Ishikawa (cell line): ENCODE measurements at regions not wholly inside any gene's neighbourhood (a gene's known extent, or its start where the extent isn't known, plus 50 kb on each side); places are given as distances from the start of the nearest gene placed in this dataset.

Experiments
- CEBPB ChIP-seq: IDR thresholded peaks from 2 replicates; pipeline ENCODE4 v1.6.1; 2012
- CREB1 ChIP-seq: IDR thresholded peaks from 2 replicates; pipeline ENCODE4 v1.6.1; 2012; ENCODE audit warnings: low read depth
- EGR1 ChIP-seq: IDR thresholded peaks from 2 replicates; pipeline ENCODE4 v1.6.1; 2012
- EP300 ChIP-seq: IDR thresholded peaks from 2 replicates; pipeline ENCODE4 v1.6.1; 2012; ENCODE audit warnings: borderline replicate concordance
- FOXM1 ChIP-seq: IDR thresholded peaks from 2 replicates; pipeline ENCODE4 v1.6.1; 2012; ENCODE audit warnings: low read depth, borderline replicate concordance
- NFIC ChIP-seq: IDR thresholded peaks from 2 replicates; pipeline ENCODE4 v1.6.1; 2012
- RAD21 ChIP-seq: IDR thresholded peaks from 2 replicates; pipeline ENCODE4 v1.6.1; 2012; ENCODE audit warnings: low read depth
- TAF1 ChIP-seq: IDR thresholded peaks from 2 replicates; pipeline ENCODE4 v1.6.1; 2012; ENCODE audit warnings: low read depth, mild to moderate bottlenecking
- TCF12 ChIP-seq: IDR thresholded peaks from 2 replicates; pipeline ENCODE4 v1.6.1; 2012; ENCODE audit warnings: low read depth
- TEAD4 ChIP-seq: IDR thresholded peaks from 2 replicates; pipeline ENCODE4 v1.6.1; 2012
- YY1 ChIP-seq: IDR thresholded peaks from 2 replicates; pipeline ENCODE4 v1.6.1; 2012; ENCODE audit warnings: low read depth
- ZBTB7A ChIP-seq: IDR thresholded peaks from 2 replicates; pipeline ENCODE4 v1.6.1; 2012; ENCODE audit warnings: low read depth
- TF ChIP-seq, protein P1 (sequence below): IDR thresholded peaks from 2 replicates; pipeline ENCODE4 v1.6.1; 2012
- TF ChIP-seq, protein P2 (sequence below): IDR thresholded peaks from 2 replicates; pipeline ENCODE4 v1.6.1; 2012; ENCODE audit warnings: low read depth, mild to moderate bottlenecking
- TF ChIP-seq, protein P3 (sequence below): IDR thresholded peaks from 2 replicates; pipeline ENCODE4 v1.6.1; 2012

DNA sequence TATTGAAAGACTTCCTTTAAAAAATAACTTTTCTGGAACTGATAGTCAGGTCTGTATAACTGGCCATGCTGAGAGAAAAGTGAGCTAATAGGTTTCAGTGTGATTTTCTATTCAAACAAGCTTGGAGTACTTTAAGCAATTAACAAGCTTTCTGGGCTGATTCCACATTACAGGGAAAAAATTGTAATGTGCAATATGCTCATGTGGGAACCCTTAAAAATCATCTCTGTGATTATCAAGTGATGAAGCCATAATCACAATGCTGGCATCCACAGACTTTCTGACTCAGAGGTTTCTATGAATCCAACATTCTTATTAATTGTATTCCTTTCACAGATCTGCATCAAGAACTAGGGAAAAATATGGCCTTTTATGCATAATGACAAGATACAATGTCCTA, 212.2 kb upstream of the ACO1 start:
- TF ChIP-seq ZBTB7A (no peak), CREB1 (no peak), TCF12 (no peak), TEAD4 (no peak), EGR1 (no peak), TAF1 (no peak)
- TF ChIP-seq, protein P1, sequence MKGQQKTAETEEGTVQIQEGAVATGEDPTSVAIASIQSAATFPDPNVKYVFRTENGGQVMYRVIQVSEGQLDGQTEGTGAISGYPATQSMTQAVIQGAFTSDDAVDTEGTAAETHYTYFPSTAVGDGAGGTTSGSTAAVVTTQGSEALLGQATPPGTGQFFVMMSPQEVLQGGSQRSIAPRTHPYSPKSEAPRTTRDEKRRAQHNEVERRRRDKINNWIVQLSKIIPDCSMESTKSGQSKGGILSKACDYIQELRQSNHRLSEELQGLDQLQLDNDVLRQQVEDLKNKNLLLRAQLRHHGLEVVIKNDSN = no peak

DNA sequence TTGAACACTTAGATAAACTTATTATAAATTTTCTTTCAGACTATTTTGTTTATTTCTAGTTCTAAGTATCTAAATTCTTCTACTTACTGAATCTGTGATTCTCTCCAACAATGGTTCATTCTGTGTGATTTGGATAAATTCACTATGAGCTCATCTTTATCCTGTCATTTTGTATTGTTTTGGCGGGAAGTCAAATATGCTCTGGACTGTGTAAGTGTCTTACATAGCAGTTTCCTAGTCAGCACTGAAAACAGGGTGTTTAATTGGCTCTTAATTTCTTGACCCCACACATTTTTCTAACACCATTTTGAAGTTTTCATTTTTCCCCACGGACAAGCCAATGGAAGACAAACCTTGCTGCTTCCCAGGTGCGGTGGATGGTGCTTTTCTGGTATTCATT, 207.0 kb upstream of the ACO1 start:
- no peak for TF ChIP-seq TEAD4
- TF ChIP-seq EP300 = no peak
- TF ChIP-seq EGR1 = no peak
- no peak for TF ChIP-seq ZBTB7A
- TF ChIP-seq CEBPB = no peak
- TF ChIP-seq TAF1 = no peak
- TF ChIP-seq CREB1 = no peak
- TF ChIP-seq, protein P2, sequence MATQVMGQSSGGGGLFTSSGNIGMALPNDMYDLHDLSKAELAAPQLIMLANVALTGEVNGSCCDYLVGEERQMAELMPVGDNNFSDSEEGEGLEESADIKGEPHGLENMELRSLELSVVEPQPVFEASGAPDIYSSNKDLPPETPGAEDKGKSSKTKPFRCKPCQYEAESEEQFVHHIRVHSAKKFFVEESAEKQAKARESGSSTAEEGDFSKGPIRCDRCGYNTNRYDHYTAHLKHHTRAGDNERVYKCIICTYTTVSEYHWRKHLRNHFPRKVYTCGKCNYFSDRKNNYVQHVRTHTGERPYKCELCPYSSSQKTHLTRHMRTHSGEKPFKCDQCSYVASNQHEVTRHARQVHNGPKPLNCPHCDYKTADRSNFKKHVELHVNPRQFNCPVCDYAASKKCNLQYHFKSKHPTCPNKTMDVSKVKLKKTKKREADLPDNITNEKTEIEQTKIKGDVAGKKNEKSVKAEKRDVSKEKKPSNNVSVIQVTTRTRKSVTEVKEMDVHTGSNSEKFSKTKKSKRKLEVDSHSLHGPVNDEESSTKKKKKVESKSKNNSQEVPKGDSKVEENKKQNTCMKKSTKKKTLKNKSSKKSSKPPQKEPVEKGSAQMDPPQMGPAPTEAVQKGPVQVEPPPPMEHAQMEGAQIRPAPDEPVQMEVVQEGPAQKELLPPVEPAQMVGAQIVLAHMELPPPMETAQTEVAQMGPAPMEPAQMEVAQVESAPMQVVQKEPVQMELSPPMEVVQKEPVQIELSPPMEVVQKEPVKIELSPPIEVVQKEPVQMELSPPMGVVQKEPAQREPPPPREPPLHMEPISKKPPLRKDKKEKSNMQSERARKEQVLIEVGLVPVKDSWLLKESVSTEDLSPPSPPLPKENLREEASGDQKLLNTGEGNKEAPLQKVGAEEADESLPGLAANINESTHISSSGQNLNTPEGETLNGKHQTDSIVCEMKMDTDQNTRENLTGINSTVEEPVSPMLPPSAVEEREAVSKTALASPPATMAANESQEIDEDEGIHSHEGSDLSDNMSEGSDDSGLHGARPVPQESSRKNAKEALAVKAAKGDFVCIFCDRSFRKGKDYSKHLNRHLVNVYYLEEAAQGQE = no peak
- no peak for TF ChIP-seq NFIC
- TF ChIP-seq, protein P1 = no peak

DNA sequence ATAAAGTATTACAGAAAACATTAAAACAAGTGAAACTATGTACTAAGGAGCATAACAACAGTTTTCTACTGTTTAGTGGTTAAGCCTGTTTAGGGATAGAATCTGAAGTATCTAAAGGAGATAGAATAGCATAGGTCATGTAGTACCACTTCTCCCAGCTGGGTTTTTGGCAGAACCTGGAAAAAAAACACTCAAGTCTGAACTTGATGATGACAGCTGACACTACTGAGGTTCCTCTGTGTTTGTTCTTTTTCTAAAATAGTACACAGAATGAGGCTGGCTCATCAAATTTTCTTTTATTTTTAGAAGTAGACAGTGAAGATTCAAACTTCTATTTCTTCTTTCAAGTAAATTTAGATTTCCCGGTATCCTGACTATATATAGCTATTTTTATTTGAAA, 203.8 kb upstream of the ACO1 start:
- TF ChIP-seq, protein P3, sequence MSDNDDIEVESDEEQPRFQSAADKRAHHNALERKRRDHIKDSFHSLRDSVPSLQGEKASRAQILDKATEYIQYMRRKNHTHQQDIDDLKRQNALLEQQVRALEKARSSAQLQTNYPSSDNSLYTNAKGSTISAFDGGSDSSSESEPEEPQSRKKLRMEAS = no peak
- no peak for TF ChIP-seq RAD21
- no peak for TF ChIP-seq EP300
- TF ChIP-seq, protein P2 = no peak
- no peak for TF ChIP-seq TAF1
- no peak for TF ChIP-seq TCF12
- no peak for TF ChIP-seq TEAD4
- no peak for TF ChIP-seq FOXM1
- TF ChIP-seq CEBPB = no peak

DNA sequence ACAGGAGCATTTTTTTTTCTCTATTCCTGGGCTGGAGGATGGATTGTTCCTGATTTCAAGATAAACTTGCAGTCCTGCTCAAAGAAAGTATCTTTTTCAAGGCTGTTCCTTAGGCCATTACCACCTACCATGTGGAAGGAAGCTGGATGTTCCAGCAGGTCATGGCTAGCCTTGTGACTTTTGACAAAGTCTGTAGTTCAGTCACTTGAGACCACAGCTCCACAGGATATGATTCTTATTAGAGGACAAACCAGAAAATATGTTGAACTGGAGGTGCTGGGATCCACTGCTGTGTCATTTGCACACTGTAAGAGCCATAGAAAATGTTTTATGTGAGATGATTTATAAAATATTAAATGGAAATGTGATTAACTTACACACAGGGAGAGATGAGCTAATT, 184.2 kb upstream of the ACO1 start:
- TF ChIP-seq TEAD4 (no peak), ZBTB7A (no peak), FOXM1 (no peak), CEBPB (no peak)
- TF ChIP-seq, protein P3 = no peak
- TF ChIP-seq, protein P1 = no peak

DNA sequence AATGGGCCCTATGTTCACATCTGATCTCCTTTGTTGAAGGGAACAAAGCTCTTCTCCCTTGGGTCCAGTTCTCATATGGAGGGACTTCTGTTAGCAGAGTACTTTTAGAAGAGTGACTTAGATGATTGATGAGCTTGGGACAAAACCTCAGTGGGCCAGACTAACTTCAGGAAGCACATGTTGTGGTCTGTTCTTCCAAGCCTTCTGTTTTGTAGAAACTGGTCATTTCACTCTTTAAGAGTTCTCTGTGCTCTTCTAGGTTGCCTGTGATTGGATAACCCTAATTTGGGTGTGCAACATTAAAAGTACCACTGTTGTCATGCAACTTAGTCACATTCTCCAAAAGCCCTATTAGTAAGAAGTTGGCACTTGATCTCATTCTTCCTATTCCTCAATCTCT, 183.5 kb upstream of the ACO1 start:
- TF ChIP-seq TEAD4 (no peak), RAD21 (no peak), CEBPB (no peak), TCF12 (no peak), FOXM1 (no peak), TAF1 (no peak), EP300 (no peak), NFIC (no peak), YY1 (no peak), ZBTB7A (no peak)

DNA sequence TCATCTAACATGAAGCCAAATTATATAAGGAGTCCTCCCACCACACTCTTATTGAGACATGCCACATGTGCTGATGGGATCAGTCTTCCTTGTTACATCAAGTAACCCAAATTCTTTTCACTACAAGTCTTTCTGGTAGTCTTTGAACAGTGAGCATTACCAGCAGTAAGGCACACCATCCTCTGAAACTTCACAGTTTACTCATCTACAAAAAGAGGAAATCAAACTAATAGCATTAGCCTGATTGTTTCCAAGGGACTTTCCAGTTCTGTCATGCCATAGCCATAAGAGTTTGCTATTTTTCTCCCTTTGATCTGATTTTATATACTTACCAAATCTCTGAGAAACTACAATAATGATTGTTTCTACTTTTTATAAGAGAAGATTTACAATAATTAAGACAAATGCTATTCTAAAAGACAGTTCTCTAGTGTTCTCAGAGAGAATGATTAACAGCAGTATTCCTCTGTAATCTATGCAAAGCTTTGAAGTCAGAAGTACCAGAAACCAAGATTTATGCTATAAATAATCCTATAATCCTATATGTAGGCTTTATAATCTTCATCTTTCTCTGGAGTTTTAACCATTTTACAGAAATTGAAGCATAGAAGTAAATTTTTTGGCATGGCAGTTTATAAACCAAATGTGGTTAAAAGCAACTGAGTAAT, 166.2 kb upstream of the ACO1 start:
- TF ChIP-seq CEBPB (no peak), TCF12 (no peak), ZBTB7A (no peak), YY1 (no peak), FOXM1 (no peak), CREB1 (no peak), RAD21 (no peak), NFIC (no peak), TAF1 (no peak)
- TF ChIP-seq, protein P2 = no peak
- TF ChIP-seq, protein P1 = no peak
- TF ChIP-seq, protein P3 = no peak
